ENCODE measurements at regions not wholly inside any gene's neighbourhood (a gene's known extent, or its start where the extent isn't known, plus 50 kb on each side); places are given as distances from the start of the nearest gene placed in this dataset.

GRCh38 chr20:33922224-33922623 is 71.5 kb upstream of the RALY start:
- TF ChIP-seq POLR2A (IDR thresholded peaks at IDR 0.05) = no peak
- TF ChIP-seq, protein P1, sequence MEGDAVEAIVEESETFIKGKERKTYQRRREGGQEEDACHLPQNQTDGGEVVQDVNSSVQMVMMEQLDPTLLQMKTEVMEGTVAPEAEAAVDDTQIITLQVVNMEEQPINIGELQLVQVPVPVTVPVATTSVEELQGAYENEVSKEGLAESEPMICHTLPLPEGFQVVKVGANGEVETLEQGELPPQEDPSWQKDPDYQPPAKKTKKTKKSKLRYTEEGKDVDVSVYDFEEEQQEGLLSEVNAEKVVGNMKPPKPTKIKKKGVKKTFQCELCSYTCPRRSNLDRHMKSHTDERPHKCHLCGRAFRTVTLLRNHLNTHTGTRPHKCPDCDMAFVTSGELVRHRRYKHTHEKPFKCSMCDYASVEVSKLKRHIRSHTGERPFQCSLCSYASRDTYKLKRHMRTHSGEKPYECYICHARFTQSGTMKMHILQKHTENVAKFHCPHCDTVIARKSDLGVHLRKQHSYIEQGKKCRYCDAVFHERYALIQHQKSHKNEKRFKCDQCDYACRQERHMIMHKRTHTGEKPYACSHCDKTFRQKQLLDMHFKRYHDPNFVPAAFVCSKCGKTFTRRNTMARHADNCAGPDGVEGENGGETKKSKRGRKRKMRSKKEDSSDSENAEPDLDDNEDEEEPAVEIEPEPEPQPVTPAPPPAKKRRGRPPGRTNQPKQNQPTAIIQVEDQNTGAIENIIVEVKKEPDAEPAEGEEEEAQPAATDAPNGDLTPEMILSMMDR (IDR thresholded peaks at IDR 0.05) = no peak
